ENCODE measurements at regions not wholly inside any gene's neighbourhood (a gene's known extent, or its start where the extent isn't known, plus 50 kb on each side); places are given as distances from the start of the nearest gene placed in this dataset.

GRCh38 chr2:107338571-107338970, 452.6 kb upstream of the ST6GAL2 start:
- no peak for TF ChIP-seq CTCF (conservative IDR thresholded peaks at IDR 0.05)
- no peak for TF ChIP-seq EZH2 (IDR thresholded peaks at IDR 0.05; ENCODE audit: low read depth)
